GM23338 (cell line): ENCODE measurements at regions not wholly inside any gene's neighbourhood (a gene's known extent, or its start where the extent isn't known, plus 50 kb on each side); places are given as distances from the start of the nearest gene placed in this dataset.
A peak's percentile ranks its signal among the peaks of the same experiment; 100 is the strongest.

Experiments
- ATAC-seq: fragments of 200-7000 bp; cut with Tn5 transposase; 3 replicates; pipeline ENCODE4 v1.9.1; 2020
- DNase-seq: peaks from one replicate; pipeline ENCODE4 v3.0.0-alpha.2; 2015; ENCODE audit warnings: low spot score
- H2AFZ ChIP-seq: fragments of 200-600 bp; sonication (generic); 2 replicates; pipeline ENCODE4 v1.8.0; 2016; ENCODE audit warnings: antibody characterized with exemption, mild to moderate bottlenecking, moderate library complexity
- H3F3A ChIP-seq: fragments of 200-600 bp; sonication (generic); replicated peaks from 2 replicates; pipeline ENCODE4 v1.8.0; 2017; ENCODE audit warnings: antibody characterized with exemption, mixed run types, low read depth
- H3K27ac ChIP-seq: fragments of 200-600 bp; sonication (generic); 2 replicates; pipeline ENCODE4 v1.6.1; 2016; ENCODE audit warnings: low read depth
- H3K27me3 ChIP-seq: fragments of 200-600 bp; sonication (generic); 2 replicates; pipeline ENCODE4 v1.8.0; 2016; ENCODE audit warnings: mild to moderate bottlenecking, mixed run types, moderate library complexity; ENCODE audit not compliant: insufficient read depth
- H3K36me3 ChIP-seq: fragments of 200-600 bp; sonication (generic); 2 replicates; pipeline ENCODE4 v1.8.0; 2016; ENCODE audit warnings: mild to moderate bottlenecking; ENCODE audit not compliant: insufficient read depth
- H3K4me1 ChIP-seq: fragments of 200-600 bp; sonication (generic); 2 replicates; pipeline ENCODE4 v1.8.0; 2016; ENCODE audit warnings: mild to moderate bottlenecking, moderate library complexity; ENCODE audit not compliant: insufficient read depth
- H3K4me2 ChIP-seq: fragments of 200-600 bp; sonication (generic); 2 replicates; pipeline ENCODE4 v1.7.1; 2017; ENCODE audit warnings: mixed run types
- H3K4me3 ChIP-seq: fragments of 200-600 bp; sonication (generic); 2 replicates; pipeline ENCODE4 v1.6.1; 2016; ENCODE audit warnings: mixed run types
- H3K79me2 ChIP-seq: fragments of 200-600 bp; sonication (generic); replicated peaks from 2 replicates; pipeline ENCODE4 v1.8.0; 2017; ENCODE audit warnings: mild to moderate bottlenecking; ENCODE audit not compliant: insufficient read depth
- H3K9me2 ChIP-seq: fragments of 200-600 bp; sonication (generic); 2 replicates; pipeline ENCODE4 v1.8.0; 2017; ENCODE audit not compliant: insufficient read depth
- H4K20me1 ChIP-seq: fragments of 200-600 bp; sonication (generic); replicated peaks from 2 replicates; pipeline ENCODE4 v1.8.0; 2017; ENCODE audit warnings: mild to moderate bottlenecking; ENCODE audit not compliant: insufficient read depth
- H3K27ac Mint-ChIP-seq: 2 replicates; pipeline ENCODE4 v1.8.0; 2020; ENCODE audit warnings: inconsistent platforms, mild to moderate bottlenecking, moderate library complexity, mixed read lengths
- H3K27me3 Mint-ChIP-seq: 3 replicates; pipeline ENCODE4 v1.8.0; 2022; ENCODE audit warnings: low read depth, mild to moderate bottlenecking, moderate library complexity, mixed read lengths, inconsistent platforms; ENCODE audit not compliant: insufficient read depth, poor library complexity
- H3K36me3 Mint-ChIP-seq: 3 replicates; pipeline ENCODE4 v1.8.0; 2021; ENCODE audit warnings: low read depth, mild to moderate bottlenecking, inconsistent platforms, moderate library complexity, mixed read lengths
- H3K4me1 Mint-ChIP-seq: 3 replicates; pipeline ENCODE4 v1.8.0; 2020; ENCODE audit warnings: mild to moderate bottlenecking, inconsistent platforms, mixed read lengths
- H3K4me3 Mint-ChIP-seq: 3 replicates; pipeline ENCODE4 v1.8.0; 2021; ENCODE audit warnings: moderate library complexity, mild to moderate bottlenecking, inconsistent platforms, mixed read lengths
- H3K9me3 Mint-ChIP-seq: 3 replicates; pipeline ENCODE4 v1.8.0; 2020; ENCODE audit warnings: moderate library complexity, mild to moderate bottlenecking, inconsistent platforms, mixed read lengths
- POLR2AphosphoS5 ChIP-seq: IDR thresholded peaks from 2 replicates; pipeline ENCODE4 v1.6.1; 2016; ENCODE audit warnings: antibody characterized with exemption, low read depth
- STAT1 ChIP-seq: IDR thresholded peaks from one replicate; pipeline ENCODE4 v1.6.1; 2016; ENCODE audit warnings: antibody characterized with exemption; ENCODE audit not compliant: unreplicated experiment
- ZNF114 ChIP-seq: fragments of 250-450 bp; sonication (Bioruptor Pico); IDR thresholded peaks from 2 replicates; pipeline ENCODE4 v1.5.0; 2020; ENCODE audit warnings: mild to moderate bottlenecking, moderate library complexity
- ZNF331 ChIP-seq: fragments of 250-450 bp; sonication (Bioruptor Pico); IDR thresholded peaks from 2 replicates; pipeline ENCODE4 v1.5.0; 2020; ENCODE audit warnings: low read depth, mild to moderate bottlenecking, moderate library complexity
- ZNF462 ChIP-seq: fragments of 250-450 bp; sonication (Bioruptor Pico); IDR thresholded peaks from 2 replicates; pipeline ENCODE4 v1.5.0; 2020; ENCODE audit warnings: mild to moderate bottlenecking, moderate library complexity
- TF ChIP-seq, protein P1 (sequence below), 2 experiments: fragments of 200-600 bp in 1 of 2; sonication (generic) in 1 of 2; conservative IDR thresholded peaks; 2 replicates each; pipeline versions ENCODE4 v1.5.1 to v1.6.1; 2016 to 2017; ENCODE audit warnings: antibody characterized with exemption in 2 of 2, low read depth in 2 of 2, mild to moderate bottlenecking in 2 of 2, moderate library complexity in 1 of 2
- TF ChIP-seq, protein P2 (sequence below): IDR thresholded peaks from one replicate; pipeline ENCODE4 v1.6.1; 2018; ENCODE audit warnings: antibody characterized with exemption; ENCODE audit not compliant: unreplicated experiment

GRCh38 chr4:152101556-152102435, 341.0 kb upstream of the GATB start:
- H3K4me3 Mint-ChIP-seq: no peak overlapping the region
- ATAC-seq (no peak), DNase-seq (no peak)
- Histone ChIP-seq H3K4me3 (no peak overlapping the region), H3K4me2 (no peak overlapping the region), H3K9me2 (peaks cover 4% of the 10 kb centered on the region; the same call in 1 of the 2 replicates), H3K4me1 (peaks cover 7% of the 10 kb centered on the region; the same call in 1 of the 2 replicates), H3K27me3 (no peaks in the 10 kb centered on the region), H2AFZ (peak overlapping the region; percentile 81; the same call in 1 of the 2 replicates), H3K79me2 (no peaks in the 10 kb centered on the region), H4K20me1 (no peaks in the 10 kb centered on the region), H3F3A (no peaks in the 10 kb centered on the region), H3K27ac (no peak overlapping the region), H3K36me3 (no peaks in the 10 kb centered on the region)
- TF ChIP-seq, protein P1, sequence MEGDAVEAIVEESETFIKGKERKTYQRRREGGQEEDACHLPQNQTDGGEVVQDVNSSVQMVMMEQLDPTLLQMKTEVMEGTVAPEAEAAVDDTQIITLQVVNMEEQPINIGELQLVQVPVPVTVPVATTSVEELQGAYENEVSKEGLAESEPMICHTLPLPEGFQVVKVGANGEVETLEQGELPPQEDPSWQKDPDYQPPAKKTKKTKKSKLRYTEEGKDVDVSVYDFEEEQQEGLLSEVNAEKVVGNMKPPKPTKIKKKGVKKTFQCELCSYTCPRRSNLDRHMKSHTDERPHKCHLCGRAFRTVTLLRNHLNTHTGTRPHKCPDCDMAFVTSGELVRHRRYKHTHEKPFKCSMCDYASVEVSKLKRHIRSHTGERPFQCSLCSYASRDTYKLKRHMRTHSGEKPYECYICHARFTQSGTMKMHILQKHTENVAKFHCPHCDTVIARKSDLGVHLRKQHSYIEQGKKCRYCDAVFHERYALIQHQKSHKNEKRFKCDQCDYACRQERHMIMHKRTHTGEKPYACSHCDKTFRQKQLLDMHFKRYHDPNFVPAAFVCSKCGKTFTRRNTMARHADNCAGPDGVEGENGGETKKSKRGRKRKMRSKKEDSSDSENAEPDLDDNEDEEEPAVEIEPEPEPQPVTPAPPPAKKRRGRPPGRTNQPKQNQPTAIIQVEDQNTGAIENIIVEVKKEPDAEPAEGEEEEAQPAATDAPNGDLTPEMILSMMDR (conservative IDR thresholded peaks at IDR 0.05; ENCODE audit: low read depth in 2 of 2): no peak
- H3K36me3 Mint-ChIP-seq: no peaks in the 10 kb centered on the region
- no peaks in the 10 kb centered on the region; the same call in 2 of the 3 replicates for H3K9me3 Mint-ChIP-seq
- H3K4me1 Mint-ChIP-seq: peaks cover 15% of the 10 kb centered on the region
- H3K27me3 Mint-ChIP-seq: peaks cover 7% of the 10 kb centered on the region
- H3K27ac Mint-ChIP-seq: peak overlapping the region; percentile 62

- H3K4me3 Mint-ChIP-seq: no peak overlapping the region
- Histone ChIP-seq H3K27me3 (no peaks in the 10 kb centered on the region), H3K9me2 (peaks cover 4% of the 10 kb centered on the region; the same call in 1 of the 2 replicates), H4K20me1 (no peaks in the 10 kb centered on the region), H3K79me2 (no peaks in the 10 kb centered on the region), H3K4me2 (no peak overlapping the region), H3K36me3 (no peaks in the 10 kb centered on the region), H3K27ac (no peak overlapping the region), H2AFZ (no peak overlapping the region), H3K4me1 (peaks cover 7% of the 10 kb centered on the region; the same call in 1 of the 2 replicates), H3K4me3 (no peak overlapping the region), H3F3A (no peaks in the 10 kb centered on the region)
- peak overlapping the region; percentile 45; the same call in 1 of the 2 replicates for H3K27ac Mint-ChIP-seq
- ATAC-seq (no peak), DNase-seq (no peak)
- H3K4me1 Mint-ChIP-seq: peaks cover 12% of the 10 kb centered on the region
- no peaks in the 10 kb centered on the region; the same call in 2 of the 3 replicates for H3K9me3 Mint-ChIP-seq
- H3K27me3 Mint-ChIP-seq: peaks cover 7% of the 10 kb centered on the region
- no peaks in the 10 kb centered on the region for H3K36me3 Mint-ChIP-seq
- TF ChIP-seq STAT1 (no peak), ZNF331 (CRISPR knock-in tag) (no peak), POLR2AphosphoS5 (no peak), ZNF114 (CRISPR knock-in tag) (no peak), ZNF462 (no peak)
- TF ChIP-seq, protein P2, sequence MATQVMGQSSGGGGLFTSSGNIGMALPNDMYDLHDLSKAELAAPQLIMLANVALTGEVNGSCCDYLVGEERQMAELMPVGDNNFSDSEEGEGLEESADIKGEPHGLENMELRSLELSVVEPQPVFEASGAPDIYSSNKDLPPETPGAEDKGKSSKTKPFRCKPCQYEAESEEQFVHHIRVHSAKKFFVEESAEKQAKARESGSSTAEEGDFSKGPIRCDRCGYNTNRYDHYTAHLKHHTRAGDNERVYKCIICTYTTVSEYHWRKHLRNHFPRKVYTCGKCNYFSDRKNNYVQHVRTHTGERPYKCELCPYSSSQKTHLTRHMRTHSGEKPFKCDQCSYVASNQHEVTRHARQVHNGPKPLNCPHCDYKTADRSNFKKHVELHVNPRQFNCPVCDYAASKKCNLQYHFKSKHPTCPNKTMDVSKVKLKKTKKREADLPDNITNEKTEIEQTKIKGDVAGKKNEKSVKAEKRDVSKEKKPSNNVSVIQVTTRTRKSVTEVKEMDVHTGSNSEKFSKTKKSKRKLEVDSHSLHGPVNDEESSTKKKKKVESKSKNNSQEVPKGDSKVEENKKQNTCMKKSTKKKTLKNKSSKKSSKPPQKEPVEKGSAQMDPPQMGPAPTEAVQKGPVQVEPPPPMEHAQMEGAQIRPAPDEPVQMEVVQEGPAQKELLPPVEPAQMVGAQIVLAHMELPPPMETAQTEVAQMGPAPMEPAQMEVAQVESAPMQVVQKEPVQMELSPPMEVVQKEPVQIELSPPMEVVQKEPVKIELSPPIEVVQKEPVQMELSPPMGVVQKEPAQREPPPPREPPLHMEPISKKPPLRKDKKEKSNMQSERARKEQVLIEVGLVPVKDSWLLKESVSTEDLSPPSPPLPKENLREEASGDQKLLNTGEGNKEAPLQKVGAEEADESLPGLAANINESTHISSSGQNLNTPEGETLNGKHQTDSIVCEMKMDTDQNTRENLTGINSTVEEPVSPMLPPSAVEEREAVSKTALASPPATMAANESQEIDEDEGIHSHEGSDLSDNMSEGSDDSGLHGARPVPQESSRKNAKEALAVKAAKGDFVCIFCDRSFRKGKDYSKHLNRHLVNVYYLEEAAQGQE: no peak
These were observed 339.8 kb upstream of the GATB start for GRCh38 chr4:152100379-152101201.
